Thymus (tissue), 11 donors: ENCODE measurements at regions not wholly inside any gene's neighbourhood (a gene's known extent, or its start where the extent isn't known, plus 50 kb on each side); places are given as distances from the start of the nearest gene placed in this dataset.
"Not testable (repeated sequence)": the region's sequence is repeated elsewhere in the genome, so short reads cannot be mapped to it uniquely, and the experiment has no call there.

ENCODE experiments used
- DNase-seq, 9 donors: peaks; one replicate each; pipeline ENCODE4 v3.0.0-alpha.2; 2013; ENCODE audit warnings: low spot score in 9 of 9, low read depth in 6 of 9, missing footprints in 1 of 9
- H3K27ac ChIP-seq, 2 donors: one replicate each; pipeline ENCODE4 v1.5.1; 2013; ENCODE audit warnings: control low read depth in 1 of 2, low read depth in 1 of 2, low read length in 1 of 2, mild to moderate bottlenecking in 1 of 2, moderate library complexity in 1 of 2
- H3K27me3 ChIP-seq, 2 donors: one replicate each; pipeline ENCODE4 v1.5.1; 2013; ENCODE audit warnings: low read length in 1 of 2; ENCODE audit not compliant: control insufficient read depth in 2 of 2, insufficient read depth in 1 of 2
- H3K36me3 ChIP-seq, 2 donors: one replicate each; pipeline ENCODE4 v1.5.1; 2013; ENCODE audit warnings: low read length in 1 of 2, mild to moderate bottlenecking in 1 of 2, moderate library complexity in 1 of 2; ENCODE audit not compliant: control insufficient read depth in 2 of 2, insufficient read depth in 2 of 2
- H3K4me1 ChIP-seq, 2 donors: one replicate each; pipeline ENCODE4 v1.5.1; 2013; ENCODE audit warnings: low read length in 2 of 2; ENCODE audit not compliant: control insufficient read depth in 2 of 2, insufficient read depth in 2 of 2
- H3K4me3 ChIP-seq, 2 donors: one replicate each; pipeline ENCODE4 v1.5.1; 2013; ENCODE audit warnings: low read length in 2 of 2, control low read depth in 1 of 2, mild to moderate bottlenecking in 1 of 2
- H3K9me3 ChIP-seq, 2 donors: one replicate each; pipeline ENCODE4 v1.5.1; 2013; ENCODE audit warnings: low read length in 1 of 2, mild to moderate bottlenecking in 1 of 2; ENCODE audit not compliant: control insufficient read depth in 2 of 2, insufficient read depth in 1 of 2
- WGBS: extraction: QIAGEN DNeasy Blood & Tissue Kit; methylation state at CpG from one replicate; pipeline ENCODE4 v1.1.7; 2013; 5-methylcytosine and 5-hydroxymethylcytosine counted together
- donor health status: healthy.

GRCh38 chrX:76509775-76510174 lies 82.3 kb downstream of the MAGEE1 start:
- Histone ChIP-seq H3K4me3 (no peak overlapping the region), H3K9me3 (peaks cover 0 to 6% of the 10 kb centered on the region in 2 donors), H3K27me3 (no peaks in the 10 kb centered on the region), H3K27ac (no peak overlapping the region), H3K36me3 (no peaks in the 10 kb centered on the region), H3K4me1 (no peaks in the 10 kb centered on the region)
- DNase-seq, result no peak

GRCh38 chrX:76517544-76517943 lies 90.0 kb downstream of the MAGEE1 start:
- WGBS, result 74% methylated on average over 4 of the region's 4 CpGs
- H3K36me3 ChIP-seq, result no peaks in the 10 kb centered on the region
- no peak overlapping the region for H3K27ac ChIP-seq
- H3K9me3 ChIP-seq, result peaks cover 0 to 6% of the 10 kb centered on the region in 2 donors
- no peak for DNase-seq
- H3K4me1 ChIP-seq, result no peaks in the 10 kb centered on the region
- no peaks in the 10 kb centered on the region for H3K27me3 ChIP-seq
- no peak overlapping the region for H3K4me3 ChIP-seq

GRCh38 chrX:76520273-76521054 lies 93.0 kb downstream of the MAGEE1 start:
- no peaks in the 10 kb centered on the region for H3K4me1 ChIP-seq
- no peak overlapping the region for H3K4me3 ChIP-seq
- no peak for DNase-seq
- H3K27ac ChIP-seq, result no peak overlapping the region
- peaks cover 0 to 6% of the 10 kb centered on the region in 2 donors for H3K9me3 ChIP-seq
- WGBS, result 95% methylated on average over 23 of the region's 23 CpGs
- H3K36me3 ChIP-seq, result no peaks in the 10 kb centered on the region
- H3K27me3 ChIP-seq, result no peaks in the 10 kb centered on the region

DNA sequence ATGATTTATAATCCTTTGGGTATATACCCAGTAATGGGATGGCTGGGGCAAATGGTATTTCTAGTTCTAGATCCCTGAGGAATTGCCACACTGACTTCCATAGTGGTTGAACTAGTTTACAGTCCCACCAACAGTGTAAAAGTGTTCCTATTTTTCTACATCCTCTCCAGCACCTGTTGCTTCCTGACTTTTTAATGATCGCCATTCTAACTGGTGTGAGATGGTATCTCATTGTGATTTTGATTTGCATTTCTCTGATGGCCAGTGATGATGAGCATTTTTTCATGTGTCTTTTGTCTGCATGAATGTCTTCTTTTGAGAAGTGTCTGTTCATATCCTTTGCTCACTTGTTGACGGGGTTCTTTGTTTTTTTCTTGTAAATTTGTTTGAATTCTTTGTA lies 108.2 kb downstream of the MAGEE1 start:
- H3K27me3 ChIP-seq, H3K36me3 ChIP-seq, DNase-seq, H3K4me1 ChIP-seq, H3K9me3 ChIP-seq, H3K4me3 ChIP-seq, H3K27ac ChIP-seq: not testable (repeated sequence)
- WGBS, result 100% methylated on average over 1 of the region's 2 CpGs

GRCh38 chrX:76538860-76539259 lies 111.3 kb downstream of the MAGEE1 start:
- no peak overlapping the region for H3K4me3 ChIP-seq
- H3K36me3 ChIP-seq, result no peaks in the 10 kb centered on the region
- no peaks in the 10 kb centered on the region for H3K4me1 ChIP-seq
- no peak for DNase-seq
- H3K27ac ChIP-seq, result no peak overlapping the region
- no peaks in the 10 kb centered on the region for H3K9me3 ChIP-seq
- 37% methylated on average over 2 of the region's 2 CpGs for WGBS
- no peaks in the 10 kb centered on the region for H3K27me3 ChIP-seq

DNA sequence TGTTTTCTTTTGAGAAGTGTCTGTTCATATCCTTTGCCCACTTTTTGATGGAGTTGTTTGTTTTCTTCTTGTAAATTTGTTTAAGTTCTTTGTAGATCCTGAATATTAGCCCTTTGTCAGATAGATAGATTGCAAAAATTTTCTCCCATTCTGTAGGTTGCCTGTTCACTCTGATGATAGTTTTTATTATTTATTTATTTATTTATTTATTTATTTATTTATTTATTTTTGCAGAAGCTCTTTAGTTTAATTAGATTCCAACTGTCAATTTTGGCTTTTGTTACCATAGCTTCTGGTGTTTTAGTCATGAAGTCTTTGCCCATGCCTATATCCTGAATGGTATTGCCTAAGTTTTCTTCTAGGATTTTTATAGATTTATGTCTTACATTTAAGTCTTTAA lies 115.9 kb downstream of the MAGEE1 start:
- not testable (repeated sequence) for H3K4me1 ChIP-seq, H3K27me3 ChIP-seq, DNase-seq, H3K36me3 ChIP-seq, H3K27ac ChIP-seq, H3K4me3 ChIP-seq, H3K9me3 ChIP-seq

DNA sequence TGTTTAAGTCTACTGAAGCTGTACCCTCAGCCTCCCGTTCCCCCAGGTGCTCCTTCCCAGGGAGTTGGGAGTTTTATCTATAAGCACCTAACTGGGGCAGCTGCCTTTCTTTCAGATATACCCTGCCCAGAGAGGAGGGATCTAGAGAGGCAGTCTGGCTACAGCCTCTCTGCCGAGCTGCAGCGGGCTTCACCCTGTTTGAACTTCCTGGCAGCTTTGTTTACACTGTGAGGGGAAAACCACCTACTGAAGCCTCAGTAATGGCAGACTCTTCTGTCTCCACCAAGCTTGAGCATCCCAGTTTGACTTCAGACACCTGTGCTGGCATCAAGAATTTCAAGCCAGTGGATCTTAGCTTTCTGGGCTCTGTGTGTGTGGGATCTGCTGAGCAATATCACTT lies 122.5 kb downstream of the MAGEE1 start:
- 65% methylated on average over 3 of the region's 3 CpGs for WGBS
- no peak for DNase-seq
- H3K9me3 ChIP-seq, result no peaks in the 10 kb centered on the region

DNA sequence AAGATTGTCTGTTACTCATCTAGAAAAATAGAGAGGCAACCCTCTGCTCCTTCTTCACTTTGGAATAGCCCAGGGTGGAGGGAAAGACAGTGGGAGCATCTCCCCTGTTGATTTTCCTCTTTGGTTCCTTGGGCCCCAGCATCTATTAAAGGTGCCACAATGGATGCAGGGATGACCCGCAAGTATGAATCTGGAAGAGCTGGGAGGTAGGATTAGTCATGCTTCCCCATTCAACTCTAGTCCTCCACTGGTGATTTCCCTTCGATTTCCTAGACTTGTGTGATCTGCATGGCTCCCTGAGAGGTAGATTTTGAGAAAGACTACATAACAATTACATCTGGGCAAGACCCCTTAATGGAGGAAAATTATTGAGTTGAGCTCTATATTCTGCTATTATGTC lies 127.8 kb downstream of the MAGEE1 start:
- Histone ChIP-seq H3K36me3 (no peaks in the 10 kb centered on the region), H3K4me3 (no peak overlapping the region), H3K27ac (no peak overlapping the region), H3K27me3 (no peaks in the 10 kb centered on the region), H3K9me3 (peaks cover 0 to 13% of the 10 kb centered on the region in 2 donors), H3K4me1 (no peaks in the 10 kb centered on the region)
- WGBS, result 92% methylated on average over 2 of the region's 2 CpGs
- no peak for DNase-seq

More for the DNA sequence above, 122.5 kb downstream of the MAGEE1 start:
- Histone ChIP-seq H3K27ac (no peak overlapping the region), H3K4me3 (no peak overlapping the region), H3K4me1 (no peaks in the 10 kb centered on the region), H3K36me3 (no peaks in the 10 kb centered on the region), H3K27me3 (no peaks in the 10 kb centered on the region)

GRCh38 chrX:76555816-76556215 lies 128.3 kb downstream of the MAGEE1 start:
- DNase-seq, result peak in 3 of 9 donors; percentile 1 to 21 (median 12)
- no peaks in the 10 kb centered on the region for H3K4me1 ChIP-seq
- no peaks in the 10 kb centered on the region for H3K27me3 ChIP-seq
- WGBS, result 25% methylated on average over 4 of the region's 4 CpGs
- no peak overlapping the region for H3K27ac ChIP-seq
- peaks cover 0 to 13% of the 10 kb centered on the region in 2 donors for H3K9me3 ChIP-seq
- H3K36me3 ChIP-seq, result no peaks in the 10 kb centered on the region
- no peak overlapping the region for H3K4me3 ChIP-seq
